ENCODE measurements at regions not wholly inside any gene's neighbourhood (a gene's known extent, or its start where the extent isn't known, plus 50 kb on each side); places are given as distances from the start of the nearest gene placed in this dataset.

DNA sequence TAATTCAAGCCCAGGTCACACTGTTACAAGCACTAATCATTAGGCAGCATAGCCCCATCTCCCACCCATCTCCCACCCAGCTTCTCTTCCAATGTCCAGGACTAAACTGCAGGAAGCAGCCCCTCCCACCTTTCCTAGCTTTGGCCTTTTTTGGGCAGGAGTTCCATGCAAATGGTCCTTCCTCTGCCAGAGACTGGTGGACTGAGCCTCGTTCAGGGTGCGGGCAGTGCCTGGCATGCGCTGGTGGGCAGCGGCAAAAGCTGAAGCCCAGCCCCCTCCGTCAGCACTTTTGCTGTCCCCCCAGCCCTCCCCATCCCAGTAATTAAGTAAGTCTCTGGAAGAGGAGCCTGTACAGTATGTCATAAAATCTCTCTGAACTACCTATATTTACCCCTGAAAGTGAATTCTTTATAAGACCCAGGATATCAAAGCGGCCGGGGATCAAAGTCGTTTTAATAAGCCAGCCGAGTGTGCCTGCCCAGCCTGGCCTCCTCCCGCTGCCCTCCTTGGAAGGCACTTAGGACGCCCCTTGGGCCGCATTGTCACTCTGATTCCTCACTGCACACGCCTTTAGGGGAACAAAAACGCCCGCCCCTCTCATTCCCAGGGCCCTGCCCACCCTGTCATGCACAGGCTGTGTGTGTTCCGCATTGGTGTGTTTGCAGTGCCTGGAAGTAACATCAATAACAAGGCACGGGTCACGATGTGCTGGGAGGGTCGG is 109.9 kb downstream of the IRX5 start:
- FAIRE-seq (no peak), DNase-seq (ENCODE audit: insufficient read length, low spot score) (no peak)

DNA sequence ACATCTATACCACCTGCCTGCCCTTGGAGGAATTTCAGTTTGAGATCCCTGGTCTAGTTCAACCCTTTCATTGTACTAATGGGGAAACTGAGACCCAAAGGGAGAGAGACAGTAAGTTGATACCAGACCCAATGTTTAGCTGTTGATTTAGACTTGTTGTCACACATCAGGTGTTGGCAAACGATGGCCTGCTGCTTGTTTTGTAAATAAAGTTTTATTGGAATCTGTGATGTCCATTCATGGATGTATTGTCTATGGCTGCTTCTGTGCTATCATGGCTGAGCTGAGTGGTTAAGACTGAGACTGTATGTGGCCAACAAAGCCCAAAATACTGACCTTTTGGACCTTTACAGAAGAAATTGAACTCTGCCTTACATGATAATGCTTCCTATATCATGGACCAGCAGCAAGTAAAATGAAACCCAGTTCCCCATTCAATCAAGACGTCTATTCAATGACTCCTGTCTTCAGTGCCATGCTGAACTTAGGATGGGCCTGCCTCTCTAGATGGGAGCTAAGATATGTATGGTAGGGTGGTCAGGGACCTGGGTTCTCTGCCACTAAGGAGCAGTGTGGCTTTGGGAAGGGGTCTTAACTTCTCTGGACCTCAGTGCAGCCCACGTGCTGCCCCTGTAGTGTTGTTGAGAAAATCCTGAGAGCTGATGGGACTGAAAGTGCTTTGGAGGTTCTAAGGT is 111.0 kb downstream of the IRX5 start:
- DNase-seq (ENCODE audit: insufficient read length, low spot score) (no peak), FAIRE-seq (no peak)

DNA sequence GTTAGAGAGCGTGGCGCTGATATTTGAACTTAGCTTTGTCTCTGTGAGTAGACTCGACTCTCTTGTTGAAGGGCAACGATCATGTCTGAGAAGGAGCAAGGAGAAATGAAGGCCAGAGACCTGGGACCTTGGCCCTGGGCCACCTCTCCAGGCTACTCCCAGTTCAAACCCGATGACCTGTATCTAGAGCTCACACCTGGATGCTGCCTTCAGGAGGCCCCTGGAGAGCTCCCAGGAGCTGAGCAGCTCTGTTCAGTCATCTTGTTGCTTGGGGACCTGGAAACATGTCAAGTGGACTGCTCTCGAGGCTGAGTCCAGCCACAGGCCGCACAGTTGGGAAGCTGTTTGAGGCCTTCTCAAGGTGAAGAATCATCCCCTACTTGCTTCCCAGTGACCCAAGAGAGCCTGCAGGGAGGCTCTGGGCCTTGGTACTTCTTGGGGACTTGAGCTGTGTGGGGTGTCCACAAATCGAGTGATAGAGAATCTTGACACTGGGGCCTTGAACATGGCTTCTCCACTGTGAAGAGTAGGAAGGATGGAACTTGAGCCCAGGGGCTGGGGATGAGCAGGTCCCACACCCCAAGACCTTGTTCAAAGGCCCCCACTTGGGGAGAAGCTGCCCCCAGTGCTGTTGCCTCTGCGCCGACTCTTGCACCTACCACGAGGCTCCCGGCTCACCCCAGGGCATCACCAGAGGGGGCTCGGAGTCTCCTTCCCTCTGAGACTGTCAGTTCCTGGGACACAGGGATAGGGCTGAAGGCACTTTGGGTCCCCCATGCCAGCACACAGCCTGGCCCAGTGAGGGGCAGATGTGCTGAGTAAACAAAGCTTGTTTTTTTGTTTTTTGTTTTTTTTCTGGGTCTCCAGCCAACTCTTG is 112.1 kb downstream of the IRX5 start:
- no peak for FAIRE-seq
- DNase-seq (ENCODE audit: insufficient read length, low spot score), result no peak

GRCh38 chr16:55043499-55043898 is 112.8 kb downstream of the IRX5 start:
- FAIRE-seq (no peak), DNase-seq (ENCODE audit: insufficient read length, low spot score) (no peak)

DNA sequence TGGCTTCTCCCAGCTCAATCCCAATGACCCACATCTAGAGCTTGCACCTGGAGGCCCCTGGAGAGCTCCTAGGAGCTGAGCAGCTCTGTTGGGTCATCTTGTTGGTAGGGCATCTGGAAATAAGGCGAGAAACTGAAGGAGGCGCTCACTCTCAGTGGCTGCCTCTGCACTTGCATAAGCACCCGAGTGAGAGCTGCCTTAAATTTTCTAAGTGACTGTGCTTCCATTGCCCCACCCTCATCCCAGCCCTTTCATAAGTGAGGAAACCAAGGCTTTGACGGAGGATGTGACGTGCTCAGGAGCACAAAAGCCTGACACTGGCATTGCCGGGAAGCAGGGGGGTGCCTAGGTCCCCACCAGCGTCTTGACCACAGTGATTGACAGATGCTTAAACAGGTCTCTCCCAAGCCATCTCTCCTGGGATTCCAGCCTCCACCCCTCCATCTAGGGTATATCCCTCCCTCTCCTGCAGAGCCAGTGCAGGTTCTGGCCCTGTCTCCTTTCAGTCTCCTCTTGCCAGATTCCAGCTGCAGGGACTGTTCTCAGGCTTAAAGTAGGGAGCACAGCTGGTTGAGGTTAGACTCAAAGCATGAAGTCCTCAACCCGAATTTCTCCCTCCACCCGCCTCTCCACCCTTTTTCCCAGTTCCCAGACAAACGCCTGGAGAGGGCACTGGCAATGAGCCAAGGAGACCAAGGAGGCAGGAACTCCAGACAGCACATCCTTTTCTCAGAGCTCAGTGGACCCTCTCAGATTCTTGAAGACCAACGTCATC is 113.7 kb downstream of the IRX5 start:
- DNase-seq (ENCODE audit: insufficient read length, low spot score) (no peak), FAIRE-seq (no peak)

- FAIRE-seq (no peak), DNase-seq (ENCODE audit: insufficient read length, low spot score) (no peak)
Observed at GRCh38 chr16:55045329-55045728, 114.7 kb downstream of the IRX5 start.

DNA sequence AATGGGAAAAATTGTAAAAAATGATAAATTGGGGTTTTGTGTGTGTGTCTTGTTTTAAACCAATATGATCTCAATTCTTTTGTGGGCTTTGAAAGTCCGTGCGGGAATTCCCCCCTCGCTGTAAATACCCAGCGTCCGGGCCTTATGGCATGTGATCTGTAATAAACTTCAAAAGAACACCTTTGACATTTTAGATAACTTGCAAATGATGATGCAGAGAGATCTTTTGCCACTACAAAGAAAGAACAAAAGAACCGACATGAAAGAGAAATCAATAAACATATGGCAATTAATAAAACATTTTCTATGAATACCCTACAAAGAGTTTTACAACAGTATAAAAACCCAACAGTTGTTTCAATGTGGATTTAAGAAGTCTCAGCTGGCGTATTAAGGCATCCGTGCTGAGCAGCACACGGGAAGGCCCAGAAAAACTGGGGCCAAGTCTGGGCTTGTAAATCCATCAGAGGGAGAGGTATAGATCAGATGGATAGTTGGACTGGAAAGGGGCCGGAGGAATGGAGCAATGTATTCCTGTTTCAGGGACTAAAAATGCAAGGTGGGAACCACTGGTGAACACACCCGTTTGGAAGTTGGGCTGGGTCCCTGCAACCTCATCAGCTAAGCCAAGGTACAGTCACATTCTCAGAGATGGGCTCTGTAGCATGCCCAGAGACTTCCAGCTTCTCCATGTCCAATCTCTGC is 115.2 kb downstream of the IRX5 start:
- FAIRE-seq (no peak), DNase-seq (ENCODE audit: insufficient read length, low spot score) (no peak)

GRCh38 chr16:55046513-55046912 is 115.8 kb downstream of the IRX5 start:
- FAIRE-seq (no peak), DNase-seq (ENCODE audit: insufficient read length, low spot score) (no peak)

- FAIRE-seq (no peak), DNase-seq (ENCODE audit: insufficient read length, low spot score) (no peak)
Observed at GRCh38 chr16:55046916-55047315, 116.3 kb downstream of the IRX5 start.

DNA sequence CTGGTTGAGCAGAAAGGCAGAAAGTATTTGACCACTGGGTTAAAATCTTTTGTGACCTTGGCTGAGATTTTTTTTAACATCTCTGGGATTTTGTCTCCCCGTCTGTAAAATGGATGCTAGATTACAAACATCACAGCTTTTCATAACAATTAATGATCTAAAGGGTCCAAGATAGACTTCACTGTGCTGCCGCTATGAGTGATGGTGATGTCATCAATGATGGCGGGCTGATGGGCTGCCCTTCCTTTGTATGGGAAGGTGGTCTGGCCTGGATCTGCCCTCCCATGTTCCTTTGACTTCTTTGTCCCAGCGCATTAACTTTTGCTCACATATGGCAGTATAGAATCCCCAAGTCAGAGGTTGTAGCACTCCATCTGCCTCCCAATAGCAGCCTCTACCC is 116.7 kb downstream of the IRX5 start:
- DNase-seq (ENCODE audit: insufficient read length, low spot score), result no peak

DNA sequence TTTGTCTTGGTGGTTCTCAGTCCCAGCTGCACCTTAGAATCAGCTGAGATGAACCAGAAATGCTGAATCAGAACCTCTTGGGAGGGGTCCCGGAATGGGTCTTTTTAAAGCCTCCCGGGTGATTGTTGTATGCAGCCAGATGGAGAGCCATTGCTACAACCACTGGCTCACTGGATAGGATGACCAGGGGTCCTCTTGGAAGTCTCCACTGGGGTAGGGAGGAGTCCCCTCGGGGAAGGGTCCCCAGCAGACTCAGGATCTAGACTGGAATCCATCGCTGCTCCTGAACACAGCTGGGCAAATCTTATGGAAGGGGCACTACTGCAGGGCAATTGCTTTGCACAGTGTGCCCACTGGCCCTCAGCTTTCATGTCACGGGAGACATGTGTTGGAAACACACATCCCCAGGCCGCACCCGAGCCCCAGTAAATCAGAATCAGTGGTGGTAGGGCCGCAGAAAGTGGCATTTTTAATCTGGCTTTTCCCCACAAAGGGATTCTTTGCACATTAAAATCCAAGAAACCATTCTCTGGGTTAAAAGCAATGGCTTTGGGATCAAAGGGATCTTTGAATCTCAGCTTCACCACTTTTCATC is 117.3 kb downstream of the IRX5 start:
- FAIRE-seq (no peak), DNase-seq (ENCODE audit: insufficient read length, low spot score) (no peak)

More for the DNA sequence above, 116.7 kb downstream of the IRX5 start:
- FAIRE-seq, result no peak

DNA sequence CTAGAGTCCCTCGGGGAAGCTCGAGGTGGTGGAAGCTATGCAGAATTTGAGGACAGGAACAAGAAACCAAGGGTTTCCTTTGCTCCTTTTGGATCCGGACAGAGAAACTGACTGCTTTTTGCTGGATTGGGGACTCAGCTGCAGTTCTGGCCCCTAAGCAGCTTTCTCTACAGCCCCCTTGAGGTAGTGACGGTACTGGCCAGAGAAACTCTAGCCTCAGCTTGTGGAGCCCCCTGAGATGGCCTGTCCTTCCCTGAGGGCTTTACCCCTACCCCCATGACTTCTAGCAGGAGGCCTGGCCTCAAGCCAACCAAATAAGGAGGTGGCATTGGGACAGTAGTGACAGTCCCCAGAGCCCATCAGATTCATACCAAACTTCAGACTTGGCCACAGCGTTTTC is 118.1 kb downstream of the IRX5 start:
- DNase-seq (ENCODE audit: insufficient read length, low spot score), result no peak
- no peak for FAIRE-seq

GRCh38 chr16:55051571-55052347 is 121.1 kb downstream of the IRX5 start:
- DNase-seq (ENCODE audit: insufficient read length, low spot score), result no peak
- FAIRE-seq, result no peak

- FAIRE-seq, result no peak
- no peak for DNase-seq (ENCODE audit: insufficient read length, low spot score)
Observed at GRCh38 chr16:55052348-55052734, 121.7 kb downstream of the IRX5 start.

DNA sequence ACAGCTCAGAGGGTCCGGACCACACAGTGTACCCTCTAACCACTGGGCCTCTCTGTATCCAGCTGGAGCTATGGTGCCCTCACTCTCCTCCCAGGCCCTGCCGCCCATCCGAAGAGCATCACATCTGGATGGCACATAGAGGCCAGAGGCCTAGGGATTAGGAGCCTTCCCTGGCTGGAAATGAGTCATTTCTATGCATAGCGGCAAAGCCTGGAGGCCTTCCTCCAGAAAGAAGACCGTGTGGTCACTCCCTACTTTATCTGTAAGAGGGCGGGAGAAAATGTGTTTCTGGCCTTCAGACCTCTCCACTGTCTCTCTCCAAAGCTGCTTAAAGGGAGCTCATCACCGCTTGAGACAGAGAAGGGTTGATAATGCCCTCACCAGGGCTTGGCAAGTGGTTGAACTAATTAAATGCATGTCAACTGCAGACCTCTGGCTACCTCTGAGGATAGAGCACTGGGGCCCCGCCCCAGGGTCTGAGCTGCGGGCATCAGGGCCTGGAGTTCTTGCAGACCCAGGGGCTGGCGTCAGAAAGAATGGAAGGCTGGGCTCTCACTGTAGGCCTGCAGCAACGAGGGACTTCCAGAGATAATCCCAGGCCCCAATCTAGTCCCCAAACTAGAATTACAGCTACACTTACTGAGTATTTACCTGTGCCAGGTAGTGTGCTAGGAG is 122.2 kb downstream of the IRX5 start:
- DNase-seq (ENCODE audit: insufficient read length, low spot score) (no peak), FAIRE-seq (no peak)

GRCh38 chr16:55055262-55055661 is 124.6 kb downstream of the IRX5 start:
- no peak for DNase-seq (ENCODE audit: insufficient read length, low spot score)
- FAIRE-seq, result no peak

DNA sequence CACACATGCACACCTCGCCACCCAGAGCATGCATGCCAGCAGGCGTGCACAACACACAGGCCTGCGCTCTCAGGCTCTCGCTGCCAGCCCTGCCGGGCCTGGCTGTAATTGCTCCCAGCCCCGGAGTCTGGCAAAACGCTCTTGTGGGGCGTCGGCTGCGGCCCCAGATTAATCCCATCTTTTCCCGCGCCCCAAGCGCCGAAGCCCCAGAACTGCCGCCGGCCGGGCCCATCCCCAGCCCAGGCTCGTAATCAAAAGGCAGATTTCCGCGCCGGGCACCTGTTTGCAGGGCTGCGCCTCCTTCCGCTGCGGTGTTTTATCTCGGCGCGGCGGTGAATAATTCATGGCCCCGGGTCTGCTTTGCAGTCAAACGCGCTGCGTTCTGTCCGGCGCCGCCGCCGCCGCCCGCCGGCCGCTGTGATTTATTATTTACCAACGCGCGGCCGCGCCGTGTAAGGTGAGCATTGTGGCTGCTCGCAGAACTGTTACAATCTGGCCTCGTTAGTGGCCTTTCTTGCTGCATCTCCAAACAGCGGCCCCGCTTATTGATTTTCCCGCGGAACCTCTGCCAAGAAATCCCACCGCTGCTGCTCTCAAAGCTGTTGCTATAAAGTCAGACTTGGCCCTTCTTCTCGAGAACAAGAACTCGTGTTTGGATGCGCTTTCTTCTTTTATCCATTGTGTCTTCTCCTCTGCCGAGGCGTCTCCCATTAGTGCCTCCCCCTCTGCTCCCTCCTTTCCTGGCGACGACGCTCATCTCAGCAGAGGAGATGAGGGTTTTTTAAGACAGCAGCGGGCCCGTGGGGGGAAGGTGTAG is 126.1 kb downstream of the IRX5 start:
- FAIRE-seq (no peak), DNase-seq (ENCODE audit: insufficient read length, low spot score) (no peak)

GRCh38 chr16:55057866-55058265 is 127.2 kb downstream of the IRX5 start:
- DNase-seq (ENCODE audit: insufficient read length, low spot score) (no peak), FAIRE-seq (no peak)

All from GM19239 (cell line).